D721Med (cell line): ENCODE measurements at regions not wholly inside any gene's neighbourhood (a gene's known extent, or its start where the extent isn't known, plus 50 kb on each side); places are given as distances from the start of the nearest gene placed in this dataset.

ENCODE experiments used
- DNase-seq: peaks from one replicate; pipeline ENCODE4 v3.0.0; 2011; ENCODE audit warnings: low spot score; ENCODE audit not compliant: insufficient read length
- FAIRE-seq: peaks from 2 replicates; lab custom pipeline; 2011; peaks lifted over from hg19 to GRCh38; lab: Jason Lieb, UNC
- CTCF ChIP-seq: IDR thresholded peaks from 2 replicates; pipeline ENCODE4 v1.5.1; 2012; ENCODE audit warnings: mild to moderate bottlenecking, control low read depth; ENCODE audit not compliant: insufficient read depth; ENCODE audit errors: missing control alignments

DNA sequence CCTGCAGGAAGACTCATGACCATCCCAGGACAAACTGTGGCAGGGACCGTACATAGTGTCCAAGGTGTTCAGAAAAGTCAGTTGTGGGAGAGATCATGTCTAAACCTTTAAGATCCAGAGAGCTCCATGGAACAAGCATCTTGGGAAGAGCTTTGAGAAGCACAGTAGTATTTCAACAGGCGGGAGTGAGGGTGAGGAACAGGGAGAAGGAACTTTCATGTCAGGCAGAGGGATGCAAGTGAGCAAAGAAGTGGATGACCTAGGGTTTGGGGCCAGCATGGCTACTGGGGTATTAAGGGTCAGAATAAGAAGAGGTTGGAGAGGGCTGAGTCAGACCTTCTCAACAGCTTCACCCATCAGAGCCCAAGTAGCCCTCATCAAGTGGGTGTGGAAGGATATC lies 147.9 kb upstream of the ETV3 start:
- TF ChIP-seq CTCF, result no peak
- no peak for FAIRE-seq

DNA sequence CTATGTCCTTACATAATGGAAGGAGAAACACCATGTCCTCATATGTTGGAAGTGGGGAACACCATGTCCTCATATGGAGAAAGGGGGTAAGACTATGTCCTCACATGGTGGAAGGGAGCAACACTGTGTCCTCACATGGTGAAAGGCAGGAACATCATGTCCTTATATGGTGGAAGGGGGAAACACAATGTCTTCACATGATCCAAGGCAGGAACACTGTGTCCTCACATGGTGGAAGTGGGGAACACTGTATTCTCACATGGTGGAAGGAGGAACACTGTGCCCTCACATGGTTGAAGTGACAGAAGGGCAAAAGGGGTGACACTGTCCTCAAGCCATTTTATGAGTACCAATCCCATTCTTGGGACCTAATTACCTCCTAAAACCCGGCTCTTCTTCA lies 146.3 kb upstream of the ETV3 start:
- FAIRE-seq (no peak), DNase-seq (no peak)
- TF ChIP-seq CTCF, result no peak

More for the DNA sequence above, 147.9 kb upstream of the ETV3 start:
- no peak for DNase-seq

DNA sequence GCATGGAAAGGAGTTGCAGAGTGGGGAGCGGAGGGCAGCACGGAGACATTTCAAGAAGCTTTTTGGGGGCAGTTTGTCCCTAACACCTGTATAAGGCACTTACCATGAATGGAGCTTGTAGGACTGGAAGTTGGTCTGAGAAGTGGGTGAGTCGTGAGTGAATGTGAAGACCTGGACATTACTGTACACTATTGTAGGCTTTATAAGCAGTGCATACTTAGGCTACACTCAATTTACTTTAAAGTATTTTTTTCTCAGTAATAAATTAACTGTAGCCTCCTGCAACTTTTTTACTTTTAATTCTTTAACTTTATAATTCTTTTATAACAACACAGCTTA lies 141.6 kb upstream of the ETV3 start:
- TF ChIP-seq CTCF, result no peak
- DNase-seq (no peak), FAIRE-seq (no peak)

GRCh38 chr1:157279138-157279801 lies 141.1 kb upstream of the ETV3 start:
- no peak for TF ChIP-seq CTCF
- no peak for DNase-seq
- no peak for FAIRE-seq

DNA sequence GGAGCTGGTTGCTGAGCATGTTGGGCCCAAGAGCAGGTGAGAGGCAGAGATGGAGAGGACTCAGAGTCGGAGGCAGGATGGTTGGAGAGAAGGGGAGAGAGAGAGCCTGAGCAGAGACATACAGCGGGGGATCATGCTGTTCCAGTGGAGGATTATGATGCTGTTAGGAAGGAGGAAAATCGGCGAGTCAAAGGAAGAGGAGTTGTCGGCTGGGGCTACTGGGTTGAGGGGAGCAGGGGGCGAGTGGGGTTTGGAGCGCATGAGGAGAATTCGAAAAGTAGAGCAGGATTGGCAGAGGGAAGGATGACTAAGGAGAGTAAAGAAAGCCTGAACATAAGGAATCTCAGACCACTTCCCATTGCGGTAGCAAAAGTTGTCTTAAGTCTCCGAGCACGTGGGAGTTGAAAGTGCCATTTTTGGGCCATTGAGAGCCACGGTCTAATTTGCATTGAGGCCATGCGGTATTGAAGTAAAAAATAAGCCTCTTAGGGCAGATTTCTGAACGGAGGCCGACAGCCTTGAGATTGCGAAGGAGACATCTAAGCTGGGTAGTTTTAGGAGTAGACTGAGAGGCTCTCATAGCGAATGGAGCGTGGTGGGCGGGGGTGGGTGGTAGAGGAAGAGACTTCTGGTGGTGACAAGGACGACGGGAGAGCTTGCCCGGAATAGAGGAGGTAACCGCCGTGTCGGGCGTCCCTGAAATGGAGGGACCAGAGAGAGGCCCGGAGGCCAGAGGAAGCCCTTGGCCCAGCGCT lies 140.4 kb upstream of the ETV3 start:
- FAIRE-seq (no peak), DNase-seq (no peak)
- no peak for TF ChIP-seq CTCF

DNA sequence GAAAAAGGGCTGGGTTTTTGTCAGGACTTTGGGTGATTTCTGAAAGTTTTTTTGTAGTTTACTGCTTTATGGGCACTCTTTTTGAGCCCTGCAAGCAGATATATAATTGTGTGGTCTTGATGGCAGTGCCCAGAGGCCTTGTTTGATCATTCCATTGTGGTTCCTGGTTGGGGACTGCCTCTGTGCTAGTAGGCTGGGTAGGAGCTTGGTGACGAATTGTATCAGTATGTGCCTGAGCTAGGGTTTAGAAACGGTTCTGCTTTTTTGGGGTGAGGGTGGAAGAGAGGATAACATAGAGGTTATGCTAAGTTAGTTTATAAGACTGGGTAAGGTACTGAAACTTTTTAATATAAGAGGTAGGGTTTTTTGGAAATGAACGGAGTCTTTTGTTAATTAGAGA lies 139.7 kb upstream of the ETV3 start:
- FAIRE-seq, result no peak
- TF ChIP-seq CTCF, result no peak

DNA sequence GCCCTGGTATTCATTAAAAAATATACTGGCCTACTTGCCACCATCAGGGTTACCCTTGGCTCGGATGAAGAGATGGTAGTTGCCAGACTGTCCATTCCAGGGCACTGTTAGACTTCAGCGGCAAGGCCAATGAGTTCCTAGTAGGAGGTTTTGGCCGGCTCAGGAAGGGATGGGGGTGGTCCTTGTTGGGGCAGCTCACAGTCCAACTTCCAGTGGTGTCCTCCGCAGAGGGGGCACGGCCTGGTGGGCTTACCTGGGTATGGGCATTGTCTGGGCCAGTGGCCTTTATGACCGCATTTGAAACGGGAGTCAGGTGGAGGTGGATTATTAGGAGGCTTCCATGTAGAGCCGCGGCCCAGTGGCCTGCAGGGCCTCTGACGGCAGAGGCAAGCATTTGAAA lies 139.1 kb upstream of the ETV3 start:
- TF ChIP-seq CTCF, result no peak
- FAIRE-seq (no peak), DNase-seq (no peak)

More for the DNA sequence above, 139.7 kb upstream of the ETV3 start:
- DNase-seq, result no peak
